Loucy (cell line): ENCODE measurements at regions not wholly inside any gene's neighbourhood (a gene's known extent, or its start where the extent isn't known, plus 50 kb on each side); places are given as distances from the start of the nearest gene placed in this dataset.

ENCODE experiments used
- H2AFZ ChIP-seq: fragments of 200-600 bp; sonication (generic); 2 replicates; pipeline ENCODE4 v1.6.0; 2016; ENCODE audit warnings: antibody characterized with exemption, mild to moderate bottlenecking, low read length, moderate library complexity
- H3F3A ChIP-seq: fragments of 200-600 bp; 2 replicates; pipeline ENCODE4 v1.6.0; 2016; ENCODE audit warnings: antibody characterized with exemption, low read depth, mild to moderate bottlenecking
- H3K27me3 ChIP-seq: fragments of 200-600 bp; sonication (generic); 2 replicates; pipeline ENCODE4 v1.6.1; 2014; ENCODE audit warnings: low read length, mild to moderate bottlenecking; ENCODE audit not compliant: insufficient read depth, poor library complexity, severe bottlenecking
- H3K36me3 ChIP-seq: fragments of 200-600 bp; sonication (generic); 2 replicates; pipeline ENCODE4 v1.6.1; 2016; ENCODE audit warnings: low read length; ENCODE audit not compliant: insufficient read depth
- H3K4me1 ChIP-seq: fragments of 200-600 bp; sonication (generic); 2 replicates; pipeline ENCODE4 v1.5.1; 2014; ENCODE audit warnings: low read length, mild to moderate bottlenecking; ENCODE audit not compliant: insufficient read depth, poor library complexity, severe bottlenecking
- H3K4me2 ChIP-seq: fragments of 200-600 bp; sonication (generic); 2 replicates; pipeline ENCODE4 v1.6.0; 2014; ENCODE audit warnings: antibody characterized with exemption, low read length, low read depth, mild to moderate bottlenecking; ENCODE audit not compliant: poor library complexity, severe bottlenecking
- H3K4me3 ChIP-seq: fragments of 200-600 bp; sonication (generic); 2 replicates; pipeline ENCODE4 v1.5.1; 2014; ENCODE audit warnings: low read length, mild to moderate bottlenecking, mixed read lengths; ENCODE audit not compliant: poor library complexity, severe bottlenecking
- H3K79me2 ChIP-seq: fragments of 200-600 bp; sonication (generic); 2 replicates; pipeline ENCODE4 v1.6.1; 2014; ENCODE audit warnings: low read length; ENCODE audit not compliant: insufficient read depth
- H3K9ac ChIP-seq: fragments of 200-600 bp; sonication (generic); 2 replicates; pipeline ENCODE4 v1.6.0; 2014; ENCODE audit warnings: mild to moderate bottlenecking, low read depth, low read length, moderate library complexity; ENCODE audit not compliant: poor library complexity, severe bottlenecking
- H3K9me2 ChIP-seq: fragments of 200-600 bp; sonication (generic); replicated peaks from 2 replicates; pipeline ENCODE4 v1.6.1; 2016; ENCODE audit warnings: low read depth, low read length, mixed read lengths
- H3K9me3 ChIP-seq: fragments of 200-600 bp; sonication (generic); 2 replicates; pipeline ENCODE4 v1.6.1; 2014; ENCODE audit warnings: mild to moderate bottlenecking, antibody characterized with exemption, low read length, low read depth; ENCODE audit not compliant: insufficient read depth
- H4K20me1 ChIP-seq: fragments of 200-600 bp; sonication (generic); 2 replicates; pipeline ENCODE4 v1.6.0; 2014; ENCODE audit warnings: antibody characterized with exemption, low read length, mild to moderate bottlenecking; ENCODE audit not compliant: insufficient read depth, poor library complexity, severe bottlenecking
- EZH2phosphoT487 ChIP-seq: fragments of 200-600 bp; IDR thresholded peaks from 2 replicates; pipeline ENCODE4 v1.6.1; 2018; ENCODE audit warnings: antibody characterized with exemption, mild to moderate bottlenecking, moderate library complexity, borderline replicate concordance
- TF ChIP-seq, protein P1 (sequence below): fragments of 200-600 bp; sonication (generic); conservative IDR thresholded peaks from 2 replicates; pipeline ENCODE4 v1.5.1; 2014; ENCODE audit warnings: mild to moderate bottlenecking, antibody characterized with exemption, low read length

DNA sequence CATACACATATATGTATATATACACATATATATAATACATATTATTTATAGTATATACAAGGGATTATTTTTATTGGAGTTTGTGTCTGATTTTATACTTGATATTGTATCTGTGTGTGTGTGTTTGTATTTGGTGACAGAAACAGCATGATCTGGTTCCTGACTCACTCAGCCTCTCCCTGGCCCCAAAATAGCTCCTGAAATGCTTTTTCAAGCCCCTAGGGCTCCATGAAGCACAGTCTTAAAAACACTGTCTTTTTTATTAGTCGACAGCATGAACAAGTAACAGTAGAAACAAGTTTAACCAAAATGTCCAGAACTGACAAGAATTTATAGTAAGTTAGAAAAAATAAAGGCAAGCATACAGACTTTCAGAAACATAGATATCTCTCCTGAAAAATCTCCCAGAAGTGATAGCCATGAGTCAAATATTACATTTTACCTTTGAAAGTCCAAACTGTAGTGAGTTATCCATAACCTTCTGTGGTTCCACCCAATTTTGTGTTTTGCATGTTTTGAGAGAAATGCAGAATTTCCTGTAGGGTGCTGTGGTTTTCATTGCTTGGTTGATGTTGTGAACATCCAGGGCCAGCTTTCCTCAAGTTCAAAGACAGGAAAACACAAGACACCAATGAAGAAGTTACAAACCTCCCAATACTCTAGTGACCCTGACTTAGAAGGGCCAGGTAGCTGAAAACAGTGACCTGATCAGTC lies 98.5 kb upstream of the CCDC80 start:
- no peak overlapping the region for H3K4me3 ChIP-seq
- no peak overlapping the region for H3K4me2 ChIP-seq
- H3K36me3 ChIP-seq, result no peaks in the 10 kb centered on the region
- no peaks in the 10 kb centered on the region for H3K9me2 ChIP-seq
- no peaks in the 10 kb centered on the region for H3K79me2 ChIP-seq
- no peak overlapping the region for H2AFZ ChIP-seq
- peaks cover 9% of the 10 kb centered on the region for H3K4me1 ChIP-seq
- TF ChIP-seq EZH2phosphoT487, result no peak
- TF ChIP-seq, protein P1, sequence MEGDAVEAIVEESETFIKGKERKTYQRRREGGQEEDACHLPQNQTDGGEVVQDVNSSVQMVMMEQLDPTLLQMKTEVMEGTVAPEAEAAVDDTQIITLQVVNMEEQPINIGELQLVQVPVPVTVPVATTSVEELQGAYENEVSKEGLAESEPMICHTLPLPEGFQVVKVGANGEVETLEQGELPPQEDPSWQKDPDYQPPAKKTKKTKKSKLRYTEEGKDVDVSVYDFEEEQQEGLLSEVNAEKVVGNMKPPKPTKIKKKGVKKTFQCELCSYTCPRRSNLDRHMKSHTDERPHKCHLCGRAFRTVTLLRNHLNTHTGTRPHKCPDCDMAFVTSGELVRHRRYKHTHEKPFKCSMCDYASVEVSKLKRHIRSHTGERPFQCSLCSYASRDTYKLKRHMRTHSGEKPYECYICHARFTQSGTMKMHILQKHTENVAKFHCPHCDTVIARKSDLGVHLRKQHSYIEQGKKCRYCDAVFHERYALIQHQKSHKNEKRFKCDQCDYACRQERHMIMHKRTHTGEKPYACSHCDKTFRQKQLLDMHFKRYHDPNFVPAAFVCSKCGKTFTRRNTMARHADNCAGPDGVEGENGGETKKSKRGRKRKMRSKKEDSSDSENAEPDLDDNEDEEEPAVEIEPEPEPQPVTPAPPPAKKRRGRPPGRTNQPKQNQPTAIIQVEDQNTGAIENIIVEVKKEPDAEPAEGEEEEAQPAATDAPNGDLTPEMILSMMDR, result no peak
- no peaks in the 10 kb centered on the region for H3K27me3 ChIP-seq
- no peaks in the 10 kb centered on the region for H3F3A ChIP-seq
- no peaks in the 10 kb centered on the region for H3K9me3 ChIP-seq
- H4K20me1 ChIP-seq, result no peaks in the 10 kb centered on the region
- no peak overlapping the region for H3K9ac ChIP-seq

DNA sequence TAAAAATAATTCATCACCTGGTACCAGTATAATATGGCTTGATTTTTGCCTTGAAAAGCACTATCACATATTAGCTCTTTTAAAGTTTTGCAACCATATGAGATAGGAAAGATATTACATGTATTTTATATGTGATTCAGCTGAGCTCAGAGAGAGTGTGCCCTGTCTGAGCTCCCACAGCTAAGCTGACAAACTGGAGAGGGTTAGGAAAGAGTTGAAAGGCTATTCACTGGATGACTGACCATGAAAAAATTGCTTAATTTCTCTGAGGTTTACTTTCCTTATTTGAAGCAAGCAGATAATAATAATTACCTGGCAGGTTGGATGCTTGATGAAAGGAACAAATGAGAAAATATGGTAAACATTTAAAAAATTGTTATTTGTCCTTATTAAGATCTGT lies 97.4 kb upstream of the CCDC80 start:
- H3K4me2 ChIP-seq, result no peak overlapping the region
- H2AFZ ChIP-seq, result no peak overlapping the region
- no peaks in the 10 kb centered on the region for H4K20me1 ChIP-seq
- H3K4me3 ChIP-seq, result no peak overlapping the region
- TF ChIP-seq EZH2phosphoT487, result no peak
- TF ChIP-seq, protein P1, result no peak
- no peaks in the 10 kb centered on the region for H3K9me2 ChIP-seq
- H3F3A ChIP-seq, result no peaks in the 10 kb centered on the region
- H3K4me1 ChIP-seq, result peaks cover 9% of the 10 kb centered on the region
- no peaks in the 10 kb centered on the region for H3K9me3 ChIP-seq
- H3K79me2 ChIP-seq, result no peaks in the 10 kb centered on the region
- H3K36me3 ChIP-seq, result no peaks in the 10 kb centered on the region
- H3K9ac ChIP-seq, result no peak overlapping the region
- H3K27me3 ChIP-seq, result no peaks in the 10 kb centered on the region

DNA sequence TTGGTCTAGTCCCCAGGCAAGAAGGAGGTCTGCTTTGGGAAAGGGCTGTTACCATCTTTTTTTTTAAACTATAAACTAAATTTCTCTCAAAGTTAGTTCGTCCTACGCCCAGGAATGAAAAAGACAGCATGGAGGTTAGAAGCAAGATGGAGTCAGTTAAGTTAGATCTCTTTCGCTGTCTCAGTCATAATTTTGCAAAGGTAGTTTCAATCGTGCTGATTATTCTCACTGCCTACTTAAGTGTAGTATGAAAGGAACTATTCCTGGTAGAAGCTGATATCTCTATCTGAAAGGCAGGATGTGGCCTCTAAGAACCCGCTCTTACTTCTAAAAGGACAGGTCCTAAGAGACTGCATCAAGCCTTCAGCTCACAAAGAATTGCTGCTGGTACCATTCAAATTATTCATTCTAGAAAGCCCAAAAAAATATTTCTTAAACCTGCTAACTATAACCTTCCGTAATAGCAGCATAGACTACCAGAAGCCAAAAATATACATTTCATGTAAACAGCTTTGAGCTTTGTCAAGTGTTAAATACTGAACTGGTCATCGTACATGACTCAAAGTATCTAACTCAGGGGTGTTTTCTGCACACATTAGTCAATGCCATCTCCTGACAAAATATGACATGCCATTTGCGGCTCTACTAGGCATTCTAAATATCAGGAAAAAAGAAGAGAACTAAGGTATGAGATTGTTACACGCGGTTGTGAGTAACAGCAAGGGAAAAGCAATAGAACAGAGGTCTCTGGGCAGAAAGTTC lies 96.0 kb upstream of the CCDC80 start:
- H3K9me2 ChIP-seq, result no peaks in the 10 kb centered on the region
- H3K9me3 ChIP-seq, result no peaks in the 10 kb centered on the region
- TF ChIP-seq, protein P1, result no peak
- no peak for TF ChIP-seq EZH2phosphoT487
- no peak overlapping the region for H3K9ac ChIP-seq
- H3K36me3 ChIP-seq, result no peaks in the 10 kb centered on the region
- H3K4me3 ChIP-seq, result no peak overlapping the region
- H3K4me1 ChIP-seq, result peaks cover 9% of the 10 kb centered on the region
- H3F3A ChIP-seq, result no peaks in the 10 kb centered on the region
- no peaks in the 10 kb centered on the region for H3K79me2 ChIP-seq
- H2AFZ ChIP-seq, result no peak overlapping the region
- H3K4me2 ChIP-seq, result no peak overlapping the region
- H4K20me1 ChIP-seq, result no peaks in the 10 kb centered on the region
- H3K27me3 ChIP-seq, result no peaks in the 10 kb centered on the region
